OCI-LY1 (cell line): ENCODE measurements at regions not wholly inside any gene's neighbourhood (a gene's known extent, or its start where the extent isn't known, plus 50 kb on each side); places are given as distances from the start of the nearest gene placed in this dataset.

Source experiments
- CTCF ChIP-seq: fragments of 200-600 bp; sonication (generic), shearing (Covaris generic); IDR thresholded peaks from 2 replicates; pipeline ENCODE4 v1.5.1; 2017; ENCODE audit warnings: mild to moderate bottlenecking, antibody characterized with exemption, low read length, moderate library complexity, mixed read lengths
- EZH2 ChIP-seq: fragments of 200-600 bp; sonication (generic), shearing (Covaris generic); IDR thresholded peaks from 2 replicates; pipeline ENCODE4 v1.8.0; 2017; ENCODE audit warnings: borderline replicate concordance, mixed run types, mild to moderate bottlenecking, antibody characterized with exemption, low read length, moderate library complexity, mixed read lengths

- no peak for TF ChIP-seq CTCF
- no peak for TF ChIP-seq EZH2
Measured at GRCh38 chr2:153109793-153110192, 368.8 kb downstream of the RPRM start.
